HG03575 (cell line): ENCODE measurements at regions not wholly inside any gene's neighbourhood (a gene's known extent, or its start where the extent isn't known, plus 50 kb on each side); places are given as distances from the start of the nearest gene placed in this dataset.

Experiments used
- ATAC-seq: cut with Tn5 transposase; IDR thresholded peaks from one replicate; pipeline ENCODE4 v1.9.1; 2021; ENCODE audit not compliant: unreplicated experiment, insufficient number of reproducible peaks, low FRiP score; ENCODE audit errors: extremely low read depth

DNA sequence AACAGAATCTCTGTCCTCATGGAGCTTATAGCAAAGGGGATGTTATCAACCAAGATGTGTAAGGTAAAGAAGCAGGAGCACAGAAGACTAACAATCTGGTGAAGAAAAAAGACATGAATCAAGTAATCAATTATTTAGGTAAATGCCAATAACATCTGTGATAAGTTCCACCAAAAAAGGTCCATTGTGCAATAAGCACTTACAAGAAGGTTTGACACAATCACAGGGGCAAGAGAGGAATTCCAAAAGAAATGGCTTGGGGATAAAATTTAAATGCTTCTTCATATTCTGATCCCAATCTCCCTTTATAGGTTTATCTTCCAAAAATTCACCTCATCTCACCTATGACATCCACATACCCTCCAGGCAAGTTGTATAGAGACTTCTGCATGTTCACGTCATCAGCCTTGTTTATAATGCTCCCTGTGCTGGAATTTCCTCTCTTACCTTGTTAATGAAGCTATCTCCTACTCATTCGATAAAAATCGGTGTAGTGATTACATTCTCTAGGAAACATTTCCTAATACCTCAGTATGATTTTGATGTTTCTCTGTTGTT is 53.6 kb upstream of the DPT start:
- ATAC-seq = no peak

DNA sequence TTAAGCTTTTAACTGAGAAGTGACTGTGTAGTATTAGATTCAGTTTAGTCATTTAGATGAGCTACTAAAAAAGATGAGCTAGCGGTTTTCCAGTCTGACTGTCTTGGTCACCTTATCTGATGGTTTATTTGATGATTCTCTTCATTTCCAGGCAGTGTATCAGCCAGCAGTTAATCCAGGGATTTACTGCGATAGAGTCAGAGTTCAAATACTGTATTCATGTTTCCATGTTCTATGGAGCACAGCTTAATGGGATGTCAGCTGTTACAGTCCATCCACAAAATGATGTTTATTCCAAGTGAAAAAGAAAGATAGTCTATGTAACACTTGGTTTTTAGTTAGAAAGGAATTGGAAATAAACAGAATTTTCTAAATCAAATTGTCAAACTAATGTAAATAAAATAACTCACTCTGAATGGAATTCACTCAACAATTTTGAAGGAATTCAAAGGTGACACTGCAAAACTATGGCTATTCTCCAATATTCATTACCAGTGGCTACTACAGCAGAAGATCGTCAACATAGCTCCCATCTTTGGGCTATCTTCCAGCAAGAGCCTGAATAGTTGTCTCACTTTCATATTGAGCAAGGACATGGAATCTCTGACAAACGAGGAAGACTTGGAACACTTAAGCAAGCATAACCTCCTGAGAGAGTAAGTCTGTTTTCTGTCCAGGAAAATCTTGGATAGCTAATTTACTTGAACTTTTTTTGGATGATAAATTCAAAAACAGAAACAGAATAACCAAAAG is 54.6 kb upstream of the DPT start:
- ATAC-seq = no peak

DNA sequence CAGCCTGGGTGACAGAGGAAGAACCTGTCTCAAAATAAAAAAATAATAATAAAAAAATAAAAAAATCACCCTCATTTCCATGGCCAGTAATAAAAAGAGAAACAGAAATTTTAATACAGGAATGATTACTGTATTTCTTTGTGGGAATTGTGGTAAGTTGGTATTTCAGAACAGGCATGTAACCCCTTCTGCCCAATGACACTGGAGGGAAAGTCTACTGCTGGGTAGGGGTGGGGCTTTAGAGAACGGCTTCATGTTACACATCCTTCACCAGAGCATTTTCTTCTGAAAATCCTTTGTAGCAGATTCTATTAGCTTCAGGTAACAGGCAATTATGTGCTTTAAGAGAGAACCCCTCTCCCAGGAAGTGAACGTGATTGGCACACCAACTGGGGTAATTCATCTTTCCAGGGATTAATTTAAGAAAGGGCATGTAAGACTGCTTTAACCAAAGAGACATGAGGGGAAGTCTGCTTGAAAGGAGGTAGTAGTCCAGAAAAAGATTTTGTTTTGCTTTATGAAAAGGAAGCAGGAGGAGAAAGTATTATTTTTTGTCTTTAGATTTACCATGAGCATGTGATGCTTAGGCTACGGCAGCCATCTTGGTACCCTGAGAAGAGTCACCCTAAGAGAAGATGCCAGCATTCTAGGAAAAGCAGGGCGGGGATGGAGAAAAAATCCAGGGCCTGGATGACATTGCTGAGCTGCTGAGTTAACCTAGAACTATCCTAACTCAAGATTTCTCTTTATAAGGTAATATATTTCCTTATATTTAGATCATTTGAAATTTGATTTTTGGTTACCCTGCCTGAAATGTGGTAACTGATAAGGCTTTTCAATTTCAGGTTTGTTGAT is 57.7 kb upstream of the DPT start:
- ATAC-seq = no peak

DNA sequence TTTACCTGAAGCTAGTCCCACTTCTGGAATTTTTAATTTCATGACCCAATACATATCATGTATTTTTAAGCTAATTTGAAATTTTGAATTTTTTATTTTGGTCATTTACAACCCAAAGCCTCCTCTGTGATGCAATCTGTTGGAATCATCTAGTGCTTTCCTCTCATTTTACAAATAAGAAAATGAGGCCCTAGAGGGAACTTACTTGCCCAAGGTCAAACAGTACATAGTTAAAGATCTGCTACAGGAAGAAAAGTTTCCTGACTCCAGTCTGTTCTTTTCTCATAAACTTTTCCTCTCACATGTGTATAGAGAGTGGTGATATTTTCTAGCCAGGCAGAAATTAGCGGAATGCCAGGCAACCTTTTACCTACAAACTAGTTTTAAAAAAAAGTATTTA is 59.3 kb upstream of the DPT start:
- ATAC-seq = no peak

DNA sequence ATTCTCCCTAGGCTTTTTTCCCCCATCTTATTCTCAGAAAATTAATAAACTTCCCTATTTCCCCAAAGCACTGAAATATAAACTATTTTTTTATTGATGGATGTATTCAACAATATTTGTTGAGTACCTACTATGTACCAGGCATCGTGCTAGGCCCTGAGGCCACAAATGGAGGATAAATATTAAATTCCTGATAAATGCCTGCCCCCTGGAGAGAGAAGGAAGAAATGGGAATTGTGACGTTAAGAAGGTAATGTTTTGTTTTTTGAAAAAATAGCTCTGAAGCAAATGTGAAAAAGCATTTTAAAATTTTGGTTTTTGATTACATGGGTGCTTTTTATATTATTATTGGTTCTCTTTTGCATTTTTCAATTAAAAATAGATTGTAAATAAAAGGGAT is 60.5 kb upstream of the DPT start:
- no peak for ATAC-seq

DNA sequence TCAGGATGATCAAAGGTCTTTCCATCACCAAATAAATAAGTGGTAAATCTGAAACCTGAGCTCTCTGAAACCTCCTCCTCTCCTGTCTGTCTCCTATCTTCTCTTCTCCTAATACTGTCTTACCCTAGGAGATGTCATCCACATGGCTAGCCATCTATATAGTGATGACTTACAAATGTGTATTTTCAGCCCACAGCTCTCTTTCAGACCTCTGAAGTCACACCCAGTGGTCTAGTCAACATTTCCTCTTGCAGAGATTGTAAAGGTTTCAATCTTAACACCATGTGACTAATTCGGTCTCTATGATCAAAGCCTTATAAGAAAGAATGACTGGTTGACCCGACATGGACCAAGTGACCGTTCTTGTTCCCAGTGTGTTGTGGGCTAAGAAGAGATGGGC is 63.1 kb upstream of the DPT start:
- ATAC-seq = no peak

DNA sequence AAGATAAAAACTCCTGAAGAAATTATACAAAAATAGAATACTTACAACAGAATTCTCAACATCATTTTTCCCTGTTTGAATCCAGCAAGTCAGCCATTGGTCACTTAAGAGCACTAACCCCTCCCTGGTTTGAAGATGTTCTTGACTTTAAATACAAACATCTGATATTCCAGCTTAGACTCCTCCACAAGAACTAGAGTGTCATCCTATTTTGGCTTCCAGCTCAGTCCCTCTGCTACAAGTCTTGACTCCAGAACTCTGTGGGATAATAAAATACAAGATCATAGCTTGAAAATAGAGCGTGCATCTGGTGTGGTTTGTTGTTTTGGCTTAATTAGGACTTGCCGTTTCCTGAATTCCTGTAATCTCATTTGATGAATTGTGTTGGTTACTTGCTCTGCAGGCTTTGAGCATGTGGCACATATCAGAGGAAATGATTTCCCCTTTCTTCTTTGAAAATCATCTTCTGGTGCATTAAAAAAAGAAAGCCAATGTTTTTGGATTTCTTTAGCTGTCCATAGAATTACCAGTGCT is 63.7 kb upstream of the DPT start:
- no peak for ATAC-seq

DNA sequence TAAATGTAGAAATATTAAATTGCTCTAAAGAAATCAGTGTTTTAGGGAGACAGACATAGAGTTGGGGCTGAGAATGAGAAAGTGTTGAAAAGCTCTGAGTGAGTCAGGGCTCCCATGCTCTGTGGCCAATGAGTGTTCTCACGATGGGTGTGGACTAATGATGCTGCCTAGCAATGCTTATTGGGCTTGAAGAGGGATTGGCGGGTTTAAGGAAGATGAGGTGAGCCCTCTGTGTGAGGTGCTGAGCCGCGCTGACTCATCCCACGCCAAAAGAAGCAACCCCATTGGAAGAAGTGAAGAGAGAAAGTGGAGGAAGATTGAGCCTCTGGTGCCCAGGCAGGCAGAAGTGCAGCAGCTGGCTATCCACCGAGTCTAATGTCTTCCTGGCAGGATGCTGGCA is 65.1 kb upstream of the DPT start:
- ATAC-seq = no peak

DNA sequence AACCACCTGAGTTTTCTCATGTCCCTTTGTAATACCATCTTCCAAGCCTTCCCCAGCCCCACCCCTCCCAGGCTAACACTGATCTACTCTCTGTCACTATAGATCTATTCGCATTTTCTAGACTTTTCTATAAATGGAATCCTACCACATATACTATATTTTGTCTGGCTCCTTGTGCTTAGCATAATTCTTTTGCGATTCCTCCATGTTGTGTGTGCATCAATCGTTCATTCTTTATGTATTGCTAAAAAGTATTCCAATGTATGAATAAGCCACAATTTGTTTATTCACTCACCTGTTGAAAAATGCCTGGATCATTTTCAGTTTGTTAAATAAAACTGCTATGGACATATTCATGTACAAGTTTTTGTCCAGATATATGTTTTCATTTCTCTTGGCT is 66.7 kb upstream of the DPT start:
- no peak for ATAC-seq

DNA sequence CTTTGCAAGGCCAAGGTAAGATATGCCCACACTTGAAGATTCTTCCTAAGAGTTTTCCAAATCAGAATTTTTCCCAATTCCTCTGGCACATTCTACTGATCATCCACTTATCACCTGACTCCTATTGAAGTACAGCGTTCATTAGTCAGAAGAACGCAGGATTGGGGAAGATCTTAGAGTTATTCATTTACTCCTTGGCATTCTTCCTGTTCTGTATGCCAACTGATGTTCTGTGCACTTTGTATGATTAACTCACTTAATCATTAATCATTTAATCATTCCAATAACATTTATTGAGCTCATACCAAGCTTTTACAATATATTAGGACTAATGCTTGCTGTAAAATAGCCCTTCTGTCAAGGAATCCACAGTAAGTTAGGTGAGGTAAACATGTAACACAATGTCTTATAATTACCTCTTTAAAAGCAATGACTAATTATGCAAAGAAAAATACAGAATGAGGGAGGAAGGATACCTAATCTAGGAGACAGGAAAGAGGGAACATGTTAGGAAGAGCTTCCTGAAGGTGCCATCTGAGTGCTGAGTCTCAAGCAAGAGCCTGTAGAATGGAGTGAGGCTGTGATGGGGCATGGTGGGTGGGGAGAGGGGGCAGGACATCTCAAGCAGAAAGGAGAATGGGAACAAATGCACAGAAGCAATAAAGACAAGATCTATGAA is 71.1 kb upstream of the DPT start:
- ATAC-seq = no peak

DNA sequence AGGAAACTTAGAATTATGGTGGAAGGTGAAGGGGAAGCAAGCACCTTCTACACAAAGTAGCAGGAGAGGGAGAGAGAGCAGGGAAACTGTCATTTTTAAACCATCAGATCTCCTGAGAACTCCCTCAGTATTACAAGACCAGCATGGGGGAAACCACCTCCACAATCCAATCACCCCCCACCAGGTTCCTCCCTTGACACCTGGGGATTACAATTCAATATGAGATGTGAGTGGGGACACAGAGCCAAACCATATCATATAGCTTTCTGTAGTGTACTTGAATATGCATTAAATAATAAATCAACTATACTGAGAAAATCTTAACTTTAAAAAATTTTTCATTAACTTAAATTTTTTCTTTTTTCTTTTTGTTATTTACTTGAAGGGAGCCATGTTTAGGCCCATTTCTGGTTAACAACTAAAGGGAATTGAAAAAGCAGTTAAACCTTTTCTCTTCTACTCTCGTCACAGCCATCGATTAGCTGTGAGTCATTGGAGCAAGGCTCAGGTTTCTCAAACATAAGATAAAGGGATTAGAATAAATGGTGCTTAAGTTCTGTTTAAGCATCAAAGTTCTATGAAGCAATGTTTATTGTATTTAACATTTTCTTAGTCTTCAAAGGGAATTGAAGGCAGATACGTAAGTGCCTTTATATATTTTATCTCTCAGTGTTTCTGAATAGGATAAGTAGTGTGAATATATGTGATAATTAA is 72.2 kb upstream of the DPT start:
- ATAC-seq = no peak

DNA sequence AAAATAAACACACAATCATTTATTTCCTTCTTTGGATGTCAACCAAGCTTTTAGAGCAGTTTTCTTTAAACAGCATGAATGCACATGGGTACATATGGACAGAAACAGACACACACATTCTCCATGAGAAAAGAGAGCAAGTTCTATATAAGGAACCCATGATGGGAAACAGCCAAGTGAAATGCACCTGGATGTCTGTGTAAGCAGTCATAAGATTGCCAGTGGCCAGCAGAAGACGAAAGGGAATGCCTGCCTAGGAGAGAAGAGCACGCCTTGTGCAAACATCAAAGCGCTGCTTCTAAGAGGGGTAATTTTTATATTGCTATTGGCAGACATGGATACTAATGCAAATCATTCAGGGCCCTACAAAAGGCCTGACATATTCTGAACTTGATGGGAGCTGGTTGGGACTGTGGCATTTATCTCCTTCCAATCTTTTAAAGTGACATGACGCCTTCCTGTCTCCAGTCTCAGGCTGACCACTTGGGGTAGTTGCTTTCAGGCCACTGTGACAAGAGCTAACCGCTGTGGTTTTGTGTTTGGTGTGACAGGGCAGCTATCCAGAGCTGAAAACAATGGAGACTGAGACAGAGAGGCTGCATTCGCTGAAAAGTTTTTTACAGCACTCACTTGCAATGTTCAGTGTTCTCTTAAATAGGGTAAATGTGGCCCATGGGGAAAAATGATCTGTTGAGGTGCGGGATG is 75.0 kb upstream of the DPT start:
- ATAC-seq = no peak

DNA sequence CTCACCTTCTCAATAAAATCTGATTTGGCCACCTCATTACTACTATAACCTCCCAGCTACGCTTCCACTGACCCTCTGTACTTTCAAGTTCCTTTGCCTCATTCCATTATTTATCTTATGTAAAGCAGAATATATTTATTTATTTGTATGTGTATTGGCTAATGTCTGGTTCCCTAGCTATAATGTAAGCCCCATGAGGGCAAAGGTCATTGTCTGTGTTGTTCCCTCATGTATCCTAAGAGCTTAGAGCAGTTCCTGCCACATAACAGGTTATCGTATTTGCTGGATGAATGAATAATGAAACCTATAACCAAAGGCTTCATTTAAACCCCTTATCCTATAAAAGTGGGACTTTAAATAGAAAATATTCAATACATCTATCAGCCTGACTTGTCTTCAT is 77.9 kb upstream of the DPT start:
- no peak for ATAC-seq

DNA sequence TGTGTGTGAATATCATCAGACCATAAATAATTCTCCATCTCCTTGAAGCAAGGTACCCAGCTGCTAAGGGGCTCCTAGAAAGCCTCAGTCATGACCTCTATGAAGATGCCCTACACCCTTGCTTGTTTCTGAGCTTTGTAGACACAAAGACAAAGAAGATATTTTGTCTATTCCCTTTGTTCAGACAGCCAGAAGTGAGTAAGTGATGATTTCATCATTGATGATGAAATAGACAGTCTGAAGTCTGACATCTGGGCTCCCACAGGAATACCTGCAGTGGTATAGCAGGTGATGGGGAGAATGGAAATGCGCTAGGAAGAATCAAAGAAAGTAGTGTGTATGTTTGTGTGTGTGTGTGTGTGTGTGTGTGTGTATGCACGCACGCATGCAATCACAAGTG is 82.2 kb upstream of the DPT start:
- no peak for ATAC-seq

DNA sequence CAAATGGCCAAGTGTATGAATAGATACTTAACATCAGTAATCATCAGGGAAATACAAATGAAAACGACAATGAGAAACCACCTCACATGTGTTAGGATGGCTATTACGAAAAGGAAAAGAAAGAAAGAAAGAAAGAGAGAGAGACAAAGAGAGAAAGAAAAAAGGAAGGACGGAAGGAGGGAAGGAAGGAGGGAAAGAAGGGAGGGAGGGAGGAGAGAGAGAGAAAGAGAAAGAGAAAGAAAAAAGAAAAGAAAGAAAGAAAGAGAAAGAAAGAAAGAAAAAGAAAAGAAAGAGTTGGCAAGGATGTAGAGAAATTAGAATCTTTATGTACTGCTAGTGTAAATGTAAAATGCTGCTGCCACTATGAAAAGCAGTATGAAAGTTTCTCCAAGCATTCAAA is 90.7 kb upstream of the DPT start:
- ATAC-seq = no peak

DNA sequence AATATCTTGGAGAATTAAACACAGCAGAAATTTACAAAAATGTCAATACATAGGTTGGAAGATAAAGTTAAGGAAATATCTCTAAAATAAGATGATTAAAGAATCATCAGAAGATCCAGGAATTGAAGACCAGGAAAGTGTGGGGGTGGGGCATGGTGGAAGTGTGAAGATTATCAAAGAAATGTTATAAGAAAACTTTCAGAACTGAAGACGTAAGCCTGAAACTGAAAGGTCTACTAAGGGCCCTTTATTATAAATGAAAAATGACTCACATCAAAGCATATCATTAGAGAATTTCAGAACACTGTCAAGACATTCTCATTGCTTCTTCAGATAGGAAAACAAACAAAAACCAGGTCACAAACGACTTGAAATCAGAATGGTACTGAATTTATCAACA is 92.4 kb upstream of the DPT start:
- no peak for ATAC-seq

DNA sequence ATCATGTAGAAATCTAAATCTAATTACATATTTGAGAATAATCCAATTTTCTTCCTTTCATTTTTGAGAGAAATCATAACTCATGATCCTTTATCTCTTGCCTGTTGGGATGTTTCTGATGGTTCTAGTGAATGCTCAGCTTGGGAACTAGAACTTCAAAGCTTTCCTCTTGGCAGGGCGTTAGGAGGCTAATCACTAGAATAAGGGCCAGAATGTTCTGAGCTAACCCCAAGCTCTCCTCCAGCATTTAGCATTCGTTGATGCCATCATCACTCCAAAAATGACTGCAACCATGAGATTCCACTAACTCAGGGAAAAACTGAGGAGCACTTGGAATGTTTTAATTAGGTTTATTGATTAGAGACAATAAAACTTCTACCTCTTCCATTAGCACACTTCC is 93.9 kb upstream of the DPT start:
- no peak for ATAC-seq

DNA sequence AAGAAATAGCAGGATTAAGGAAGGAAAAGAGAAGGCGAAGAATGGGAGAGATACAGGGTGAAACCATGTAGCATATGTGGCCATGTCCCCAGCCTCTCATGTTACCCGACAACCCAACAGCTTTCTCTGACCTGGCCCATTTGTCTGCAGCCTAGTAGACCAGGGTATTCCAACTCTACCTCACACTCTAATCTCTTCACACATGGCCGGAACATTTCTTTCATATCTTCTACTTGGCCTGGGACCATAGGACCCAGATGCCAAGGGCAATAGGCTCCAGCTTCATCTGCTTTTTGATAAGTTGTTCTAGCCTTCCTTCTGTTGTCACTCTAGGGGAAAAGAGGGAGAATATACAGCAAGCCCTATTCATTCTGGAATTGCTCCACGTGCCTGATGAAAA is 95.0 kb upstream of the DPT start:
- no peak for ATAC-seq
